ENCODE measurements at regions not wholly inside any gene's neighbourhood (a gene's known extent, or its start where the extent isn't known, plus 50 kb on each side); places are given as distances from the start of the nearest gene placed in this dataset.

DNA sequence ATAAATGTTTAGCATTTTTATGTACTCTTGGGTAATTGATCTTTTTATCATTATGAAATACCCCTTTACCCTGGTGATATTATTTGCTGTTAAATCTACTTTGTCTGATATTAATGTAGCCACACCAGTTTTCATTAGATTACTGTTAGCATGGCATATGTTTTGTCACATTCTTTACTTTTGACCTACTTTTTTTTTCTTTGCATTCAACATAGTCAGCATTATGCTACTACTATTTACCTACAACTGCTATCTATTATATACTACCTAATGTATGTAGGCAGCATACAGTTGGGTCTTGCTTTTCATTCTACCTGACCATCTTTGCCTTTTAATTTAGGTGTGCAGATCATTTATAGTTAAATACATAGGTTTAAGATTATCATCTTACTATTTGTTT is 1429.6 kb upstream of the ALCAM start:
- TF ChIP-seq JUN (IDR thresholded peaks at IDR 0.05; ENCODE audit: low read depth, low read length) (no peak), NANOG (IDR thresholded peaks at IDR 0.05; ENCODE audit: insufficient read depth, low read depth, low read length, poor library complexity, severe bottlenecking) (no peak), RXRA (IDR thresholded peaks at IDR 0.05; ENCODE audit: insufficient read depth, low read depth, low read length) (no peak), YY1 (IDR thresholded peaks at IDR 0.05; ENCODE audit: low read depth, low read length) (no peak), HDAC2 (IDR thresholded peaks at IDR 0.05; ENCODE audit: borderline replicate concordance in 1 of 2, low read depth in 2 of 2, low read length in 2 of 2) (no peak), RNF2 (IDR thresholded peaks at IDR 0.05; ENCODE audit: borderline replicate concordance, low read depth, low read length, missing control alignments, poor library complexity, severe bottlenecking) (no peak), TCF12 (IDR thresholded peaks at IDR 0.05; ENCODE audit: low read depth, low read length) (no peak), FOSL1 (IDR thresholded peaks at IDR 0.05; ENCODE audit: insufficient read depth, low read depth, low read length) (no peak), POLR2A (IDR thresholded peaks at IDR 0.05; ENCODE audit: control extremely low read depth in 1 of 2, low read depth in 2 of 2, low read length in 2 of 2) (no peak)
- TF ChIP-seq, protein P1, sequence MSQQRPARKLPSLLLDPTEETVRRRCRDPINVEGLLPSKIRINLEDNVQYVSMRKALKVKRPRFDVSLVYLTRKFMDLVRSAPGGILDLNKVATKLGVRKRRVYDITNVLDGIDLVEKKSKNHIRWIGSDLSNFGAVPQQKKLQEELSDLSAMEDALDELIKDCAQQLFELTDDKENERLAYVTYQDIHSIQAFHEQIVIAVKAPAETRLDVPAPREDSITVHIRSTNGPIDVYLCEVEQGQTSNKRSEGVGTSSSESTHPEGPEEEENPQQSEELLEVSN (IDR thresholded peaks at IDR 0.05) = no peak
- TF ChIP-seq, protein P2, sequence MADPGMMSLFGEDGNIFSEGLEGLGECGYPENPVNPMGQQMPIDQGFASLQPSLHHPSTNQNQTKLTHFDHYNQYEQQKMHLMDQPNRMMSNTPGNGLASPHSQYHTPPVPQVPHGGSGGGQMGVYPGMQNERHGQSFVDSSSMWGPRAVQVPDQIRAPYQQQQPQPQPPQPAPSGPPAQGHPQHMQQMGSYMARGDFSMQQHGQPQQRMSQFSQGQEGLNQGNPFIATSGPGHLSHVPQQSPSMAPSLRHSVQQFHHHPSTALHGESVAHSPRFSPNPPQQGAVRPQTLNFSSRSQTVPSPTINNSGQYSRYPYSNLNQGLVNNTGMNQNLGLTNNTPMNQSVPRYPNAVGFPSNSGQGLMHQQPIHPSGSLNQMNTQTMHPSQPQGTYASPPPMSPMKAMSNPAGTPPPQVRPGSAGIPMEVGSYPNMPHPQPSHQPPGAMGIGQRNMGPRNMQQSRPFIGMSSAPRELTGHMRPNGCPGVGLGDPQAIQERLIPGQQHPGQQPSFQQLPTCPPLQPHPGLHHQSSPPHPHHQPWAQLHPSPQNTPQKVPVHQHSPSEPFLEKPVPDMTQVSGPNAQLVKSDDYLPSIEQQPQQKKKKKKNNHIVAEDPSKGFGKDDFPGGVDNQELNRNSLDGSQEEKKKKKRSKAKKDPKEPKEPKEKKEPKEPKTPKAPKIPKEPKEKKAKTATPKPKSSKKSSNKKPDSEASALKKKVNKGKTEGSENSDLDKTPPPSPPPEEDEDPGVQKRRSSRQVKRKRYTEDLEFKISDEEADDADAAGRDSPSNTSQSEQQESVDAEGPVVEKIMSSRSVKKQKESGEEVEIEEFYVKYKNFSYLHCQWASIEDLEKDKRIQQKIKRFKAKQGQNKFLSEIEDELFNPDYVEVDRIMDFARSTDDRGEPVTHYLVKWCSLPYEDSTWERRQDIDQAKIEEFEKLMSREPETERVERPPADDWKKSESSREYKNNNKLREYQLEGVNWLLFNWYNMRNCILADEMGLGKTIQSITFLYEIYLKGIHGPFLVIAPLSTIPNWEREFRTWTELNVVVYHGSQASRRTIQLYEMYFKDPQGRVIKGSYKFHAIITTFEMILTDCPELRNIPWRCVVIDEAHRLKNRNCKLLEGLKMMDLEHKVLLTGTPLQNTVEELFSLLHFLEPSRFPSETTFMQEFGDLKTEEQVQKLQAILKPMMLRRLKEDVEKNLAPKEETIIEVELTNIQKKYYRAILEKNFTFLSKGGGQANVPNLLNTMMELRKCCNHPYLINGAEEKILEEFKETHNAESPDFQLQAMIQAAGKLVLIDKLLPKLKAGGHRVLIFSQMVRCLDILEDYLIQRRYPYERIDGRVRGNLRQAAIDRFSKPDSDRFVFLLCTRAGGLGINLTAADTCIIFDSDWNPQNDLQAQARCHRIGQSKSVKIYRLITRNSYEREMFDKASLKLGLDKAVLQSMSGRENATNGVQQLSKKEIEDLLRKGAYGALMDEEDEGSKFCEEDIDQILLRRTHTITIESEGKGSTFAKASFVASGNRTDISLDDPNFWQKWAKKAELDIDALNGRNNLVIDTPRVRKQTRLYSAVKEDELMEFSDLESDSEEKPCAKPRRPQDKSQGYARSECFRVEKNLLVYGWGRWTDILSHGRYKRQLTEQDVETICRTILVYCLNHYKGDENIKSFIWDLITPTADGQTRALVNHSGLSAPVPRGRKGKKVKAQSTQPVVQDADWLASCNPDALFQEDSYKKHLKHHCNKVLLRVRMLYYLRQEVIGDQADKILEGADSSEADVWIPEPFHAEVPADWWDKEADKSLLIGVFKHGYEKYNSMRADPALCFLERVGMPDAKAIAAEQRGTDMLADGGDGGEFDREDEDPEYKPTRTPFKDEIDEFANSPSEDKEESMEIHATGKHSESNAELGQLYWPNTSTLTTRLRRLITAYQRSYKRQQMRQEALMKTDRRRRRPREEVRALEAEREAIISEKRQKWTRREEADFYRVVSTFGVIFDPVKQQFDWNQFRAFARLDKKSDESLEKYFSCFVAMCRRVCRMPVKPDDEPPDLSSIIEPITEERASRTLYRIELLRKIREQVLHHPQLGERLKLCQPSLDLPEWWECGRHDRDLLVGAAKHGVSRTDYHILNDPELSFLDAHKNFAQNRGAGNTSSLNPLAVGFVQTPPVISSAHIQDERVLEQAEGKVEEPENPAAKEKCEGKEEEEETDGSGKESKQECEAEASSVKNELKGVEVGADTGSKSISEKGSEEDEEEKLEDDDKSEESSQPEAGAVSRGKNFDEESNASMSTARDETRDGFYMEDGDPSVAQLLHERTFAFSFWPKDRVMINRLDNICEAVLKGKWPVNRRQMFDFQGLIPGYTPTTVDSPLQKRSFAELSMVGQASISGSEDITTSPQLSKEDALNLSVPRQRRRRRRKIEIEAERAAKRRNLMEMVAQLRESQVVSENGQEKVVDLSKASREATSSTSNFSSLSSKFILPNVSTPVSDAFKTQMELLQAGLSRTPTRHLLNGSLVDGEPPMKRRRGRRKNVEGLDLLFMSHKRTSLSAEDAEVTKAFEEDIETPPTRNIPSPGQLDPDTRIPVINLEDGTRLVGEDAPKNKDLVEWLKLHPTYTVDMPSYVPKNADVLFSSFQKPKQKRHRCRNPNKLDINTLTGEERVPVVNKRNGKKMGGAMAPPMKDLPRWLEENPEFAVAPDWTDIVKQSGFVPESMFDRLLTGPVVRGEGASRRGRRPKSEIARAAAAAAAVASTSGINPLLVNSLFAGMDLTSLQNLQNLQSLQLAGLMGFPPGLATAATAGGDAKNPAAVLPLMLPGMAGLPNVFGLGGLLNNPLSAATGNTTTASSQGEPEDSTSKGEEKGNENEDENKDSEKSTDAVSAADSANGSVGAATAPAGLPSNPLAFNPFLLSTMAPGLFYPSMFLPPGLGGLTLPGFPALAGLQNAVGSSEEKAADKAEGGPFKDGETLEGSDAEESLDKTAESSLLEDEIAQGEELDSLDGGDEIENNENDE (IDR thresholded peaks at IDR 0.05; ENCODE audit: insufficient replicate concordance, low read length) = no peak
- TF ChIP-seq, protein P3, sequence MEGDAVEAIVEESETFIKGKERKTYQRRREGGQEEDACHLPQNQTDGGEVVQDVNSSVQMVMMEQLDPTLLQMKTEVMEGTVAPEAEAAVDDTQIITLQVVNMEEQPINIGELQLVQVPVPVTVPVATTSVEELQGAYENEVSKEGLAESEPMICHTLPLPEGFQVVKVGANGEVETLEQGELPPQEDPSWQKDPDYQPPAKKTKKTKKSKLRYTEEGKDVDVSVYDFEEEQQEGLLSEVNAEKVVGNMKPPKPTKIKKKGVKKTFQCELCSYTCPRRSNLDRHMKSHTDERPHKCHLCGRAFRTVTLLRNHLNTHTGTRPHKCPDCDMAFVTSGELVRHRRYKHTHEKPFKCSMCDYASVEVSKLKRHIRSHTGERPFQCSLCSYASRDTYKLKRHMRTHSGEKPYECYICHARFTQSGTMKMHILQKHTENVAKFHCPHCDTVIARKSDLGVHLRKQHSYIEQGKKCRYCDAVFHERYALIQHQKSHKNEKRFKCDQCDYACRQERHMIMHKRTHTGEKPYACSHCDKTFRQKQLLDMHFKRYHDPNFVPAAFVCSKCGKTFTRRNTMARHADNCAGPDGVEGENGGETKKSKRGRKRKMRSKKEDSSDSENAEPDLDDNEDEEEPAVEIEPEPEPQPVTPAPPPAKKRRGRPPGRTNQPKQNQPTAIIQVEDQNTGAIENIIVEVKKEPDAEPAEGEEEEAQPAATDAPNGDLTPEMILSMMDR (IDR thresholded peaks at IDR 0.05; ENCODE audit: control extremely low read depth in 1 of 3, insufficient read depth in 1 of 3, low read depth in 1 of 3, low read length in 3 of 3) = no peak
